SH-SY5Y (cell line): ENCODE measurements at regions not wholly inside any gene's neighbourhood (a gene's known extent, or its start where the extent isn't known, plus 50 kb on each side); places are given as distances from the start of the nearest gene placed in this dataset.

Experiments used
- GATA2 ChIP-seq: IDR thresholded peaks from 2 replicates; pipeline ENCODE4 v1.6.1; 2011; ENCODE audit warnings: mild to moderate bottlenecking, low read depth, low read length
- GATA3 ChIP-seq: IDR thresholded peaks from 2 replicates; pipeline ENCODE4 v1.6.1; 2011; ENCODE audit warnings: low read depth, mild to moderate bottlenecking, low read length, moderate library complexity

DNA sequence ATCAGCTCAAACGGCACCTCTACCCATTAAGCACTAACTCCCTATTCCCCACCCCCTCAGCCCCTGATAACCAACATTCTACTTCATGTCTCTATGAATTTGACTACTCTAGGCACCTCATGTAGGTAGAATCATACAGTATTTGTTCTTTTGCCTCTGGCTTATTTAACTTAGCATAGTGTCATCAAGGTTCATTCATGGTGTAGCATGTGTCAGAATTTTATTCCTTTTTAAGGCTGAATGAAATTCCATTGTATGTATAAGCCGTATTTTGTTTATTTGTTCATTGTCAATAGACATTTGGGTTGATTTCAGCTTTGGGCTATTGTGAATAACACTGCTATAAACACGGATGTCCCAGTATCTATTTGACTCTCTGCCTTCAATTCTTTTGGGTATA is 794.9 kb upstream of the SOX9 start:
- TF ChIP-seq GATA2 (no peak), GATA3 (no peak)
